NCI-H146 (cell line): ENCODE measurements at regions not wholly inside any gene's neighbourhood (a gene's known extent, or its start where the extent isn't known, plus 50 kb on each side); places are given as distances from the start of the nearest gene placed in this dataset.

Source experiments
- DNase-seq: peaks from one replicate; lab custom pipeline; 2025; lab: John Stamatoyannopoulos, UW

GRCh38 chr17:73932216-73932749 is 271.2 kb upstream of the RPL38 start:
- no peak for DNase-seq

GRCh38 chr17:73933164-73933766 is 270.2 kb upstream of the RPL38 start:
- no peak for DNase-seq

GRCh38 chr17:73933871-73934270 is 269.6 kb upstream of the RPL38 start:
- no peak for DNase-seq

- no peak for DNase-seq
Measured at GRCh38 chr17:73934696-73935095, 268.8 kb upstream of the RPL38 start.

GRCh38 chr17:73936908-73937627 is 266.4 kb upstream of the RPL38 start:
- DNase-seq = peak; percentile 91

- DNase-seq = no peak
Measured at GRCh38 chr17:73938706-73939105, 264.8 kb upstream of the RPL38 start.

GRCh38 chr17:73939806-73940205 is 263.7 kb upstream of the RPL38 start:
- DNase-seq = no peak

GRCh38 chr17:73940511-73940910 is 263.0 kb upstream of the RPL38 start:
- no peak for DNase-seq

- no peak for DNase-seq
Measured at GRCh38 chr17:73941919-73942530, 261.5 kb upstream of the RPL38 start.

- no peak for DNase-seq
Measured at GRCh38 chr17:73942703-73943415, 260.6 kb upstream of the RPL38 start.

- DNase-seq = no peak
Measured at GRCh38 chr17:73943416-73944110, 259.9 kb upstream of the RPL38 start.

GRCh38 chr17:73944366-73944765 is 259.1 kb upstream of the RPL38 start:
- DNase-seq = no peak

- no peak for DNase-seq
Measured at GRCh38 chr17:73947281-73947965, 256.1 kb upstream of the RPL38 start.

- no peak for DNase-seq
Measured at GRCh38 chr17:73947966-73948355, 255.5 kb upstream of the RPL38 start.

GRCh38 chr17:73949903-73950592 is 253.4 kb upstream of the RPL38 start:
- DNase-seq = no peak

GRCh38 chr17:73950593-73950914 is 252.9 kb upstream of the RPL38 start:
- no peak for DNase-seq

- DNase-seq = no peak
Measured at GRCh38 chr17:73952082-73952479, 251.4 kb upstream of the RPL38 start.

- DNase-seq = peak; percentile 29
Measured at GRCh38 chr17:73952480-73953205, 250.8 kb upstream of the RPL38 start.

- DNase-seq = no peak
Measured at GRCh38 chr17:73953206-73954033, 250.1 kb upstream of the RPL38 start.
